HG02938 (cell line): ENCODE measurements at regions not wholly inside any gene's neighbourhood (a gene's known extent, or its start where the extent isn't known, plus 50 kb on each side); places are given as distances from the start of the nearest gene placed in this dataset.
"Not testable (repeated sequence)": the region's sequence is repeated elsewhere in the genome, so short reads cannot be mapped to it uniquely, and the experiment has no call there.

Experiments used
- ATAC-seq: cut with Tn5 transposase; IDR thresholded peaks from one replicate; pipeline ENCODE4 v1.9.1; 2021; ENCODE audit warnings: mild to moderate bottlenecking, moderate library complexity; ENCODE audit not compliant: unreplicated experiment

GRCh38 chr4:110837896-110838450 is 215.1 kb upstream of the PITX2 start:
- no peak for ATAC-seq

GRCh38 chr4:110840221-110840654 is 217.4 kb upstream of the PITX2 start:
- no peak for ATAC-seq

GRCh38 chr4:110848787-110849186 is 225.9 kb upstream of the PITX2 start:
- ATAC-seq: no peak

- ATAC-seq: no peak
Observed at GRCh38 chr4:110849461-110849860, 226.6 kb upstream of the PITX2 start.

- ATAC-seq: no peak
Observed at GRCh38 chr4:110850461-110851442, 227.9 kb upstream of the PITX2 start.

- ATAC-seq: no peak
Observed at GRCh38 chr4:110851989-110852388, 229.1 kb upstream of the PITX2 start.

- ATAC-seq: no peak
Observed at GRCh38 chr4:110852793-110853192, 229.9 kb upstream of the PITX2 start.

GRCh38 chr4:110853242-110853641 is 230.4 kb upstream of the PITX2 start:
- ATAC-seq: no peak

- ATAC-seq: no peak
Observed at GRCh38 chr4:110854021-110854678, 231.3 kb upstream of the PITX2 start.

- ATAC-seq: no peak
Observed at GRCh38 chr4:110860125-110860524, 237.2 kb upstream of the PITX2 start.

- ATAC-seq: no peak
Observed at GRCh38 chr4:110860901-110861300, 238.0 kb upstream of the PITX2 start.

- ATAC-seq: no peak
Observed at GRCh38 chr4:110865611-110866259, 242.9 kb upstream of the PITX2 start.

- peak; percentile 54 for ATAC-seq
Observed at GRCh38 chr4:110867251-110867960, 244.5 kb upstream of the PITX2 start.

GRCh38 chr4:110867981-110868720 is 245.3 kb upstream of the PITX2 start:
- ATAC-seq: no peak

GRCh38 chr4:110869114-110869513 is 246.2 kb upstream of the PITX2 start:
- no peak for ATAC-seq

GRCh38 chr4:110869862-110870572 is 247.1 kb upstream of the PITX2 start:
- ATAC-seq: peak; percentile 96

- ATAC-seq: not testable (repeated sequence)
Observed at GRCh38 chr4:110876214-110876613, 253.3 kb upstream of the PITX2 start.

- no peak for ATAC-seq
Observed at GRCh38 chr4:110876866-110877265, 254.0 kb upstream of the PITX2 start.

- no peak for ATAC-seq
Observed at GRCh38 chr4:110877778-110878370, 255.0 kb upstream of the PITX2 start.
